Esophagus muscularis mucosa (tissue), 4 donors: ENCODE measurements at regions not wholly inside any gene's neighbourhood (a gene's known extent, or its start where the extent isn't known, plus 50 kb on each side); places are given as distances from the start of the nearest gene placed in this dataset.

Experiments used
- EP300 ChIP-seq: sonication (generic); formaldehyde crosslinking; IDR thresholded peaks from one replicate; pipeline ENCODE4 v1.6.1; 2017; ENCODE audit warnings: antibody characterized with exemption
- POLR2A ChIP-seq: fragments of 450-650 bp; IDR thresholded peaks from one replicate; pipeline ENCODE4 v1.6.1; 2017; ENCODE audit warnings: antibody characterized with exemption, moderate library complexity, mild to moderate bottlenecking, low read depth
- POLR2AphosphoS5 ChIP-seq, 2 donors: sonication (generic); formaldehyde crosslinking; IDR thresholded peaks; one replicate each; pipeline ENCODE4 v1.6.1; 2017; ENCODE audit warnings: antibody characterized with exemption in 2 of 2
- TF ChIP-seq, protein P1 (sequence below), 3 experiments: fragments of 200-600 bp in 2 of 3; fragments of 450-650 bp in 1 of 3; sonication (generic) in 2 of 3; IDR thresholded peaks; one replicate each; pipeline ENCODE4 v1.5.1; 2017 to 2019; ENCODE audit warnings: antibody characterized with exemption in 3 of 3, mild to moderate bottlenecking in 2 of 3, moderate library complexity in 1 of 3

DNA sequence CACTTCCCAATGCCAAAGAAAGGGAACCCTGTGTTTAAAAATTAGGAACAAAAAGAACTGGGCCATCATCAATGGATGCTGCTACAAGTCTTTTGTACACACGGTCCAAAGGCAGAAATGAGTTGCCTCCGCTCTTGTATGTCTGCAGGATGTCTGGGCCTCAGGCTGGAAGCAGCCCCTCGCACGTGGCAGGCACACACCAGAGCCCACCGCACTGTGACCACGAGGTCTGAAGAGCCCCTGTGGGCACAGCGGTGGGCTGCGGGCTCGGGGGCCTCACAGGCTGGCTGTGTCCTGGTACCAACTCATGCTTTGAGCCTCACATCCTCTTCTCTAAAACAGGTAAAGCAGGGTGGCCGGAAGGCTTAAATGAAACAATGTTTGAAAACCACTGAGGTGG lies 309.3 kb downstream of the C16orf95 start:
- TF ChIP-seq POLR2A, result no peak
- TF ChIP-seq, protein P1, sequence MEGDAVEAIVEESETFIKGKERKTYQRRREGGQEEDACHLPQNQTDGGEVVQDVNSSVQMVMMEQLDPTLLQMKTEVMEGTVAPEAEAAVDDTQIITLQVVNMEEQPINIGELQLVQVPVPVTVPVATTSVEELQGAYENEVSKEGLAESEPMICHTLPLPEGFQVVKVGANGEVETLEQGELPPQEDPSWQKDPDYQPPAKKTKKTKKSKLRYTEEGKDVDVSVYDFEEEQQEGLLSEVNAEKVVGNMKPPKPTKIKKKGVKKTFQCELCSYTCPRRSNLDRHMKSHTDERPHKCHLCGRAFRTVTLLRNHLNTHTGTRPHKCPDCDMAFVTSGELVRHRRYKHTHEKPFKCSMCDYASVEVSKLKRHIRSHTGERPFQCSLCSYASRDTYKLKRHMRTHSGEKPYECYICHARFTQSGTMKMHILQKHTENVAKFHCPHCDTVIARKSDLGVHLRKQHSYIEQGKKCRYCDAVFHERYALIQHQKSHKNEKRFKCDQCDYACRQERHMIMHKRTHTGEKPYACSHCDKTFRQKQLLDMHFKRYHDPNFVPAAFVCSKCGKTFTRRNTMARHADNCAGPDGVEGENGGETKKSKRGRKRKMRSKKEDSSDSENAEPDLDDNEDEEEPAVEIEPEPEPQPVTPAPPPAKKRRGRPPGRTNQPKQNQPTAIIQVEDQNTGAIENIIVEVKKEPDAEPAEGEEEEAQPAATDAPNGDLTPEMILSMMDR (IDR thresholded peaks at IDR 0.05), result no peak
- TF ChIP-seq EP300, result no peak
- no peak for TF ChIP-seq POLR2AphosphoS5 (IDR thresholded peaks at IDR 0.05)
